HFF-Myc (cell line): ENCODE measurements at regions not wholly inside any gene's neighbourhood (a gene's known extent, or its start where the extent isn't known, plus 50 kb on each side); places are given as distances from the start of the nearest gene placed in this dataset.

Experiments used
- DNase-seq: peaks from one replicate; pipeline ENCODE4 v3.0.0-alpha.2; 2011; ENCODE audit warnings: low read depth; ENCODE audit errors: extremely low read depth
- H3K4me3 ChIP-seq: replicated peaks from 2 replicates; pipeline ENCODE4 v1.5.1; 2011; ENCODE audit warnings: low read depth, mild to moderate bottlenecking, control low read depth, low read length
- CTCF ChIP-seq: IDR thresholded peaks from 2 replicates; pipeline ENCODE4 v1.5.1; 2012; ENCODE audit warnings: mild to moderate bottlenecking, low read depth, low read length, control low read depth; ENCODE audit errors: missing control alignments

GRCh38 chr20:6705926-6706548, 61.4 kb upstream of the BMP2 start:
- no peak for DNase-seq
- no peak overlapping the region for H3K4me3 ChIP-seq
- no peak for TF ChIP-seq CTCF

- no peak overlapping the region for H3K4me3 ChIP-seq
- DNase-seq: no peak
- TF ChIP-seq CTCF: no peak
Measured at GRCh38 chr20:6705106-6705766, 62.2 kb upstream of the BMP2 start.

GRCh38 chr20:6704132-6704861, 63.2 kb upstream of the BMP2 start:
- TF ChIP-seq CTCF: no peak
- no peak for DNase-seq

GRCh38 chr20:6703656-6704055, 63.8 kb upstream of the BMP2 start:
- DNase-seq: no peak
- H3K4me3 ChIP-seq: no peak overlapping the region
- no peak for TF ChIP-seq CTCF

More at GRCh38 chr20:6704132-6704861, 63.2 kb upstream of the BMP2 start:
- H3K4me3 ChIP-seq: no peak overlapping the region

GRCh38 chr20:6703047-6703446, 64.4 kb upstream of the BMP2 start:
- DNase-seq: no peak
- no peak overlapping the region for H3K4me3 ChIP-seq
- TF ChIP-seq CTCF: no peak

- DNase-seq: no peak
- TF ChIP-seq CTCF: no peak
- H3K4me3 ChIP-seq: no peak overlapping the region
Measured at GRCh38 chr20:6702144-6702543, 65.3 kb upstream of the BMP2 start.
